ENCODE measurements at regions not wholly inside any gene's neighbourhood (a gene's known extent, or its start where the extent isn't known, plus 50 kb on each side); places are given as distances from the start of the nearest gene placed in this dataset.
"Not testable (repeated sequence)": the region's sequence is repeated elsewhere in the genome, so short reads cannot be mapped to it uniquely, and the experiment has no call there.

DNA sequence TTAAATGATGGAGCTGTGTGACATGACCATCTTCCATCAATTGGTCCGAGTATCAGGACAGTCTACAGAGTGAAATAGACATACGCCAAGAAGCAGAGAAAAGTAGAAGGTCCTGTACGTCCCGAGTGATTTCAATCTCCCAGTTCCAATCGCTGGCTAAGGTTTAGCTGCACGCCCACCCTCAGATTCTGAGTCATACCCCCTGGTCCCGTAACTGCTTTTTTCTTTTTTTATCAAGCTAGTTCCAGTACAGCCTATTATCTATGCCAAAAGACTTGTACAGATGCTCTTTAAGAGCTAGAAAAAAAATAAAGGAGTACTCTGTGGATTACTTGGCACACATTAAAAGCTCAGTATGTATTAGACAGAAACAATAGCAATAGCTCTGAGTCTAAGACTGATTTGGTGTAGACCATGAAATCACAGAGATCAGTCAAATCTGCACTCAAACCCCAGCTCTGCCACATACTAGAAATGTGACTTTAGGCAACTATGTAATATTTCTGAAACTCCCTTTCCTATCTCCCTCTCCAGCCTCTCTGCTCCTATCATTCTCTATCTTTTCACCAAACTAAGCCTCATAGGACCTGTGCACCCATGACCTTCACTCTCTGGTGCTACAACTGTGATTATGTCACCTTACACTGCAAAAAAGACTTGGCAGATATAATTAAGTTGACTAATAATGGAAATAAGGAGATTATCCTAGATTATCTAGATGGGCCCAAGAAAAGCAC lies 63.0 kb upstream of the SRRM3 start:
- TF ChIP-seq, protein P1, sequence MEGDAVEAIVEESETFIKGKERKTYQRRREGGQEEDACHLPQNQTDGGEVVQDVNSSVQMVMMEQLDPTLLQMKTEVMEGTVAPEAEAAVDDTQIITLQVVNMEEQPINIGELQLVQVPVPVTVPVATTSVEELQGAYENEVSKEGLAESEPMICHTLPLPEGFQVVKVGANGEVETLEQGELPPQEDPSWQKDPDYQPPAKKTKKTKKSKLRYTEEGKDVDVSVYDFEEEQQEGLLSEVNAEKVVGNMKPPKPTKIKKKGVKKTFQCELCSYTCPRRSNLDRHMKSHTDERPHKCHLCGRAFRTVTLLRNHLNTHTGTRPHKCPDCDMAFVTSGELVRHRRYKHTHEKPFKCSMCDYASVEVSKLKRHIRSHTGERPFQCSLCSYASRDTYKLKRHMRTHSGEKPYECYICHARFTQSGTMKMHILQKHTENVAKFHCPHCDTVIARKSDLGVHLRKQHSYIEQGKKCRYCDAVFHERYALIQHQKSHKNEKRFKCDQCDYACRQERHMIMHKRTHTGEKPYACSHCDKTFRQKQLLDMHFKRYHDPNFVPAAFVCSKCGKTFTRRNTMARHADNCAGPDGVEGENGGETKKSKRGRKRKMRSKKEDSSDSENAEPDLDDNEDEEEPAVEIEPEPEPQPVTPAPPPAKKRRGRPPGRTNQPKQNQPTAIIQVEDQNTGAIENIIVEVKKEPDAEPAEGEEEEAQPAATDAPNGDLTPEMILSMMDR (IDR thresholded peaks at IDR 0.05), result not testable (repeated sequence)
- not testable (repeated sequence) for TF ChIP-seq POLR2A, POLR2AphosphoS5 (IDR thresholded peaks at IDR 0.05)

Measured in sigmoid colon (tissue), 4 donors.